Hindlimb muscle (tissue), 1 donor: ENCODE measurements at regions not wholly inside any gene's neighbourhood (a gene's known extent, or its start where the extent isn't known, plus 50 kb on each side); places are given as distances from the start of the nearest gene placed in this dataset.
"Not testable (repeated sequence)": the region's sequence is repeated elsewhere in the genome, so short reads cannot be mapped to it uniquely, and the experiment has no call there.

Experiments used
- DNase-seq: peaks from one replicate; pipeline ENCODE4 v3.0.0-alpha.2; 2013

- not testable (repeated sequence) for DNase-seq
Measured at GRCh38 chr7:97234494-97234893, 117.0 kb downstream of the SDHAF3 start.

GRCh38 chr7:97246317-97246716, 128.8 kb downstream of the SDHAF3 start:
- DNase-seq = no peak

DNA sequence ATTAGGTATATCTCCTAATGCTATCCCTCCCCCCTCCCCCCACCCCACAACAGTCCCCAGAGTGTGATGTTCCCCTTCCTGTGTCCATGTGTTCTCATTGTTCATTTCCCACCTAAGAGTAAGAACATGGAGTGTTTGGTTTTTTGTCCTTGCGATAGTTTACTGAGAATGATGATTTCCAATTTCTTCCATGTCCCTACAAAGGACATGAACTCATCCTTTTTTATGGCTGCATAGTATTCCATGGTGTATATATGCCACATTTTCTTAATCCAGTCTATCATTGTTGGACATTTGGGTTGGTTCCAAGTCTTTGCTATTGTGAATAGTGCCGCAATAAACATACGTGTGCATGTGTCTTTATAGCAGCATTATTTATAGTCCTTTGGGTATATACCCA, 140.7 kb downstream of the SDHAF3 start:
- DNase-seq = not testable (repeated sequence)

GRCh38 chr7:97269741-97270140, 152.2 kb downstream of the SDHAF3 start:
- no peak for DNase-seq

DNA sequence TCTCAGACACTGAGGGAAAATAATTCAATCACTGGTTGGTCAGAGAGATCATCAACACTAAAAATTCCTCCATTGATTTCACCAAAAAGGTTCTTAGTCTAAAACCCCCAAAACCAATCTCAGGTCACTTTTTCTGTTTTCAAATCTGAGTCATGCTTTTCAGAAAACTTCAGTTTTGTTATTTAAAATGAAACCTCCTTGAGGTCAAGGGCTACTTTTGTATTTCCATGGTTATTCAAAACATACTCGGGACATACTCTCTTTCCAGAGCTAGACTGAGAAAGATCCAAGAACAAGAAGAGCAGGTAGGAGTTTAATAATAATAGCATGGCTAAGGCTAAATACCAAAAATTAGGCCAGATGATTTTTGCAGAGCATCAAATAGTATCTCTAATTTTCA, 152.8 kb downstream of the SDHAF3 start:
- no peak for DNase-seq

- DNase-seq = no peak
Measured at GRCh38 chr7:97271619-97272018, 154.1 kb downstream of the SDHAF3 start.

DNA sequence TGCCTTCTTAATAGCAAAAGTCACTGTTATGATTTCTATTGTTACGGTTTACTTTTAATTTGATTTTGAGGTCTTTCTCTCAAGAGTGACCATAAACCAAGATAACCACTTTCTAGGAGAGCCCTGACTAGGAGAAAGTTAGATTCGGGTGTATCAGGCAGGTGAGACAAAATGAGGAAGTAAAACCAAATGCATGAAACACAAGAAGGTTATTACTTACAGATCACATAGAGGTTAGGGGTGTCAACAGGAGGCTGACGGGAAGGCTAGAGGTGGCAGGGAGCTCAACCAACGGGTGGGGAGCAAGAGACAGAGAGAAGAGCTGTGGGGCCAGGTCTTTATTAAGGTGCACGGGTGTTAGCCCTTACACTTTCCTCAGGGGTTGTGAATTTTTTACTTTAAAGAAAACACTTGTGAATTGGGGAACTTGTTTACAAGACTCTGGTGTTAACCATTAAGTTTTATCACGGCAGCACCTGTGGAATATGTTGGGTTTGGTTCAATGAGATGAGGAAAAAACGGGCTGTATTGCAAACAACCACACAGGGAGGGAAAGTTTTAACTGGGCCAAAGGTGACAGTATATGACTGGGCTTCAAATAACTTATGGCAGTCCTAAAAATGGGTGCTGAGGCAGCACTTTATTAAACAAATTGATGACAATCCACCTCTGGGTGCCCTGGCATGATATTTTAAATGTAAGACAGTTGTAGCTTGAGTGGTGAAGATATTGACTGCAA, 154.9 kb downstream of the SDHAF3 start:
- no peak for DNase-seq

DNA sequence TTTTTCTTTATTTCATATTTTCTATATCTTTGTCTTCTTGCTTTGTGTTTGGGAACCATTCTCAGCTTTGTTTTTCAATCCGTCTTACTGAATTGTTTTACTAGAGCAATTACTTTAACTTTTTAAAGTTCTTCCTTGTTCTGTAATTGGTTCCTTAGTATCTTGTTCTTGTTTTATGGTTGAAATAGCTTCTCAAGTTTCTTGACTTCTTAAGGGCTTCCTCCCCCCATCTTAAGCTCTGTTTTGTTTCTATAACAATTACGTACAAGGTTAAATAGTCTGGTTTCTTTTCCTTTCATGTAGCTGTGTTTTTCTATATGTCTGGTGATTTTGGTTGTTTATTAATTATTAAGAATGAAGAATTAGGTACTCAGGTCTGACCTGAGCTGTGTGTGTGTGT, 158.0 kb downstream of the SDHAF3 start:
- no peak for DNase-seq

DNA sequence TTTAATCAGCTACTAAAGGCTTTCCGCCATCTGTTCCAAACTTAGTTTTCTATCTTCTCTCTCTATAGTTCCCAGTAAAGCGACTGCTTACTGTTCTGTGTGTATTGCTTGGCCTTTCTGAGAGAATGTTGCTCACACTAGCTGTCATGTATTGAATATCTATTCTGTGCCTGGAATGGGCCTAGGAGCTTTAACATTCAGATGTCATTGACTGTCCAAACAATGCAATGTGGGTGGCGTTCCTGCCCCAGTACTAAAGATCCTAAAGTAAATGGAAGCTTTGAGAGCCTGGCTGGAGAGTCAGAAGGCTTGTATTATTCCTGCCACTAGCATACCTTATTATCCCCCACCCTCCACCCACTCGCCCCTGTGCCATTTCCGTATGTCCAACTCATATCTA, 163.5 kb downstream of the SDHAF3 start:
- DNase-seq = no peak

DNA sequence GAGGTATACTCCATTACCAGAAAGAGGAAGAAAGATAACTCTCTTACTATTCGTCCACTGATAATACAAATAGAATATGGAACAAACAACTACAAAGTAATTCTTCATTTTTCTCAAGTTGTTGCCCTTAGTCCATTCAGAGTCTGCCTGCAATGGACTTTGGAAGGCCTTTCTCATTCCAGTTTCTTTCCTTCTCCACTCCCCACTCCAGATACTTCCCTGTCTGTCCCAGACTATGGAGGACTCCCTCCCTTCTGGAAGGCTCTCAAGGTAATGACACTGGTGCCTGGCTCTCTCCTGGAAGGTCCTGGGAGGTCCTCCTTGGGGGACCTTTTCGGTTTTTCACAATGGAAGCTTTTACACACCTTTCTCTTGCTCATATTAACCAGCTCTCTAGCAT, 167.8 kb downstream of the SDHAF3 start:
- DNase-seq = no peak

- DNase-seq = no peak
Measured at GRCh38 chr7:97293031-97293430, 175.5 kb downstream of the SDHAF3 start.

- no peak for DNase-seq
Measured at GRCh38 chr7:97298561-97298960, 181.1 kb downstream of the SDHAF3 start.

- DNase-seq = no peak
Measured at GRCh38 chr7:97305589-97305988, 188.1 kb downstream of the SDHAF3 start.

GRCh38 chr7:97307521-97308108, 190.1 kb downstream of the SDHAF3 start:
- no peak for DNase-seq

GRCh38 chr7:97313900-97314299, 196.4 kb downstream of the SDHAF3 start:
- no peak for DNase-seq

- no peak for DNase-seq
Measured at GRCh38 chr7:97317575-97317974, 200.1 kb downstream of the SDHAF3 start.

DNA sequence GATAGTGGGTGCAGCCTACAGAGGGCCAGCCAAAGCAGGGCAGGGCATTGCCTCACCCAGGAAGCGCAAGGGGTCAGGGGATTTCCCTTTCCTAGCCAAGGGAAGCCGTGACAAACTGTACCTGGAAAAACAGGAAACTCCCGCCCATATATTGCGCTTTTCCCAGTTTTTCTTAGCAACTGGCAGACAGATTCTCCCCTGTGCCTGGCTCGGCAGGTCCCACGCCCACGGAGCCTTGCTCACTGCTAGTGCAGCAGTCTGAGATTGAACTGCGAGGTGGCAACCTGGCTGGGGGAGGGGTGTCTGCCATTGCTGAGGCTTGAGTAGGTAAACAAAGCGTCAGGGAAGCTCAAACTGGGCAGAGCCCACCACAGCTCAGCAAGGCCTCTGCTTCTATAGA, 212.4 kb downstream of the SDHAF3 start:
- DNase-seq = not testable (repeated sequence)

GRCh38 chr7:97337849-97338248, 220.4 kb downstream of the SDHAF3 start:
- DNase-seq = no peak

- no peak for DNase-seq
Measured at GRCh38 chr7:97342512-97342911, 225.0 kb downstream of the SDHAF3 start.

- DNase-seq = no peak
Measured at GRCh38 chr7:97346349-97346748, 228.9 kb downstream of the SDHAF3 start.

DNA sequence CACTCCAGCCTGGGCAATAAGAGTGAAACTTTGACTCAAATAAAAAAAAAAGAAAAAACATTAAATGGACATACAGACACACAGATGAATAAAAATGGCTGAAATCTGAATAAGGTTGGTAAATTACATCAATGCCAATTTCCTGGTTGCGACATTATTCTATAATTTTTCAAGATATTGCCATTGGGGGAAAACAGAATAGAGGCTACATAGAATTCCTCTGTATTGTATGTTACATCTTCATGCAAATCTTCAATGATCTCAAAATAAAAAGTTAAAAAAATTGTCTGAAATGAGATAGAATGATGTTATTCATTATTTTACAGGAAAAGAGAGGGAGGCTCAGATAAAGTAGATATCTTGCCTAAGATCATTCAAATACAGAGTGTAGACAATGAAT, 234.0 kb downstream of the SDHAF3 start:
- DNase-seq = no peak

DNA sequence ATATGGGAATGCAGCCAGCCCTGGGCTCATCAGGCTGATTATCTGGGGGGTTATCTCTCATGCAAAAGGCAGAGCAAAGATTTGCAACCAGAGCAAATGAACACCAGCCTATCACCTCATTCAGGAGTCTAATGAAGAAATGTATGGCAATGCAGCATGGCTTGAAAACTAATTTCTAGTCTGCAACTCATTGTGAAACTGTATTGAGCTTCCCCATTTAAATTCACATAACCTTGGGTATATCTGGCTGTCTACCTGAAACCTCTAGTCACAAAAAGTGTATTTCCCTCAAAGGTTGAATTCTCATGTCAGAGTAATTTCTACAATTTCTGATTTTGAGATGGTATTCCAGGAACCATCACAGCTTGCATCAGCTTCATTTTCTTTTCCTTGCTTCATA, 240.0 kb downstream of the SDHAF3 start:
- no peak for DNase-seq

- no peak for DNase-seq
Measured at GRCh38 chr7:97372882-97373281, 255.4 kb downstream of the SDHAF3 start.

DNA sequence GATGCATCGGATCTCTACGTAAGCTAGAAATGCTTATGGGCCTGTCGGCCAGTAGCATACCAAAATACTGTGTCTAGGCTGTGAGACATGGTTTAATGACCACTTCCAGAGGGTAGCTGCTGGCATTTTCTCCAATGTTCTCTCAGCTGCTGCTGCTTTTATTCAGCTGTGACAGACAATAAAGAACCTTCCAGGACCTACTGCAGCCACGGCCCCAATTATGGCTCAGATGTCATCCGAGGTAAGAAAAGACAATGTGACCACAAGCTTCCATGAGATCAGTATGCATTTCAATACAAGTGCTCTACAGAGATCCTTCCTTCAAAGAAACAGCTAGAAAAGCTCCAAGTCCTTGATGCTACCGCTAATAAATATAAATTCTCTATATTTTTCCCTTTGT, 256.2 kb downstream of the SDHAF3 start:
- DNase-seq = no peak

GRCh38 chr7:97377713-97378112, 260.2 kb downstream of the SDHAF3 start:
- no peak for DNase-seq
